ENCODE measurements at regions not wholly inside any gene's neighbourhood (a gene's known extent, or its start where the extent isn't known, plus 50 kb on each side); places are given as distances from the start of the nearest gene placed in this dataset.

DNA sequence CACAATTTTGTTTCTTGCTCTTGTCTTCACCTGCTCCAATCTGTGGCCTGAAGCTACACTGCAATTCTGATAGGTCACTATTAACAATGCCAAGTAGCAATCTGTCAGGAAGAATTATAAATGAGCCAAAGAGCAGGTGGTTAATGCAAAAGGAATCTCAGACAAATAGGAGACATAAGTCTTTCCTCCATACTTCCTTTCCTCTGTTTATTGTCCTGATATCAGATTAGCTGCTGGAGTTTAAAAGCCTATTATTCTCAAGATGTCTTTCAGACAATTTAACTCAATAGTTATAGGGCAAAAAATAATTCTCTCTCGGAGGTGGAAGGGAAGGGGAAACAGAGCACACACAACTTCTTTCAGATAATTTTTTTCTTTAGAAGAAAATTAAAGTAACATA, 491.6 kb downstream of the MFSD1 start:
- Histone ChIP-seq H3K9me1 (ENCODE audit: control insufficient read depth, insufficient read depth, low read length) (no peaks in the 10 kb centered on the region), H4K20me1 (replicated peaks; ENCODE audit: control insufficient read depth, insufficient read depth, low read length) (no peaks in the 10 kb centered on the region), H2AFZ (ENCODE audit: low read depth, low read length) (no peak overlapping the region), H3K4me1 (replicated peaks in 1 of 2; ENCODE audit: control insufficient read depth in 2 of 2, insufficient read depth in 2 of 2, low read length in 2 of 2) (no peaks in the 10 kb centered on the region), H3K4me3 (no peak overlapping the region), H3K27ac (ENCODE audit: extremely low read depth, low read depth, low read length) (no peak overlapping the region), H3K4me2 (ENCODE audit: insufficient read depth, low read length) (no peak overlapping the region), H3K27me3 (ENCODE audit: control insufficient read depth in 2 of 2, insufficient read depth in 2 of 2, low read length in 2 of 2) (no peaks in the 10 kb centered on the region), H3K36me3 (ENCODE audit: control insufficient read depth, insufficient read depth, low read length) (no peaks in the 10 kb centered on the region), H3K9ac (ENCODE audit: insufficient read depth in 1 of 2, low read depth in 2 of 2, low read length in 2 of 2) (no peak overlapping the region), H3K79me2 (ENCODE audit: control insufficient read depth, insufficient read depth, low read length) (no peaks in the 10 kb centered on the region), H3K9me3 (replicated peaks; ENCODE audit: control insufficient read depth, insufficient read depth, low read depth, low read length) (no peaks in the 10 kb centered on the region; the same call in 1 of the 2 replicates)
- in situ Hi-C loops (cut with MboI) (no loop called here), intact Hi-C loops (cut with micrococcal nuclease) (no loop called here)
- BruUV-seq (replicated peaks): no TSS peak
- FAIRE-seq (no peak), ATAC-seq (no peak), DNase-seq (ENCODE audit: extremely low read depth in 1 of 4, low spot score in 3 of 4) (no peak)
- 0% methylated on average over 1 of the region's 1 CpG for WGBS (ENCODE audit: insufficient coverage, low coverage, missing lambda C conversion rate)
- POLR2A ChIA-PET: no interaction called here
- TF ChIP-seq L3MBTL2 (IDR thresholded peaks at IDR 0.05): no peak
- TF ChIP-seq RBM39 (optimal IDR thresholded peaks at IDR 0.05; ENCODE audit: low read depth, low read length): no peak
- TF ChIP-seq HDAC8 (tag; IDR thresholded peaks at IDR 0.05): no peak
- TF ChIP-seq CTBP1 (IDR thresholded peaks at IDR 0.05; ENCODE audit: borderline replicate concordance): no peak
- no peak for TF ChIP-seq NFIC (IDR thresholded peaks at IDR 0.05)
- no peak for TF ChIP-seq DACH1 (IDR thresholded peaks at IDR 0.05; ENCODE audit: partially characterized antibody)
- TF ChIP-seq SNIP1 (IDR thresholded peaks at IDR 0.05; ENCODE audit: low read depth): no peak
- no peak for TF ChIP-seq ZNF668 (CRISPR knock-in tag; IDR thresholded peaks at IDR 0.05)
- TF ChIP-seq, protein P1, sequence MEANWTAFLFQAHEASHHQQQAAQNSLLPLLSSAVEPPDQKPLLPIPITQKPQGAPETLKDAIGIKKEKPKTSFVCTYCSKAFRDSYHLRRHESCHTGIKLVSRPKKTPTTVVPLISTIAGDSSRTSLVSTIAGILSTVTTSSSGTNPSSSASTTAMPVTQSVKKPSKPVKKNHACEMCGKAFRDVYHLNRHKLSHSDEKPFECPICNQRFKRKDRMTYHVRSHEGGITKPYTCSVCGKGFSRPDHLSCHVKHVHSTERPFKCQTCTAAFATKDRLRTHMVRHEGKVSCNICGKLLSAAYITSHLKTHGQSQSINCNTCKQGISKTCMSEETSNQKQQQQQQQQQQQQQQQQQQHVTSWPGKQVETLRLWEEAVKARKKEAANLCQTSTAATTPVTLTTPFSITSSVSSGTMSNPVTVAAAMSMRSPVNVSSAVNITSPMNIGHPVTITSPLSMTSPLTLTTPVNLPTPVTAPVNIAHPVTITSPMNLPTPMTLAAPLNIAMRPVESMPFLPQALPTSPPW (CRISPR knock-in tag; IDR thresholded peaks at IDR 0.05): no peak
- no peak for TF ChIP-seq POLR3G (IDR thresholded peaks at IDR 0.05; ENCODE audit: extremely low read depth, insufficient read length, insufficient replicate concordance)
- TF ChIP-seq ZBTB8A (IDR thresholded peaks at IDR 0.05; ENCODE audit: partially characterized antibody): no peak
- TF ChIP-seq PHB (CRISPR knock-in tag; IDR thresholded peaks at IDR 0.05): no peak
- no peak for TF ChIP-seq ZNF830 (CRISPR knock-in tag; IDR thresholded peaks at IDR 0.05)
- TF ChIP-seq IRF2 (CRISPR knock-in tag; IDR thresholded peaks at IDR 0.05): no peak
- CTCF ChIA-PET (ENCODE audit: low intra/inter-chr PET ratio): no interaction called here
